Stimulated activated CD4-positive, alpha-beta T cell treated with anti-CD3 and anti-CD28 coated beads, Interleukin-4, amount 100 ng/mL, for 24 hours (primary cell): ENCODE measurements at regions not wholly inside any gene's neighbourhood (a gene's known extent, or its start where the extent isn't known, plus 50 kb on each side); places are given as distances from the start of the nearest gene placed in this dataset.
"Not testable (repeated sequence)": the region's sequence is repeated elsewhere in the genome, so short reads cannot be mapped to it uniquely, and the experiment has no call there.

ENCODE experiments used
- DNase-seq: peaks from one replicate; pipeline ENCODE4 v3.0.0-alpha.2; 2020

DNA sequence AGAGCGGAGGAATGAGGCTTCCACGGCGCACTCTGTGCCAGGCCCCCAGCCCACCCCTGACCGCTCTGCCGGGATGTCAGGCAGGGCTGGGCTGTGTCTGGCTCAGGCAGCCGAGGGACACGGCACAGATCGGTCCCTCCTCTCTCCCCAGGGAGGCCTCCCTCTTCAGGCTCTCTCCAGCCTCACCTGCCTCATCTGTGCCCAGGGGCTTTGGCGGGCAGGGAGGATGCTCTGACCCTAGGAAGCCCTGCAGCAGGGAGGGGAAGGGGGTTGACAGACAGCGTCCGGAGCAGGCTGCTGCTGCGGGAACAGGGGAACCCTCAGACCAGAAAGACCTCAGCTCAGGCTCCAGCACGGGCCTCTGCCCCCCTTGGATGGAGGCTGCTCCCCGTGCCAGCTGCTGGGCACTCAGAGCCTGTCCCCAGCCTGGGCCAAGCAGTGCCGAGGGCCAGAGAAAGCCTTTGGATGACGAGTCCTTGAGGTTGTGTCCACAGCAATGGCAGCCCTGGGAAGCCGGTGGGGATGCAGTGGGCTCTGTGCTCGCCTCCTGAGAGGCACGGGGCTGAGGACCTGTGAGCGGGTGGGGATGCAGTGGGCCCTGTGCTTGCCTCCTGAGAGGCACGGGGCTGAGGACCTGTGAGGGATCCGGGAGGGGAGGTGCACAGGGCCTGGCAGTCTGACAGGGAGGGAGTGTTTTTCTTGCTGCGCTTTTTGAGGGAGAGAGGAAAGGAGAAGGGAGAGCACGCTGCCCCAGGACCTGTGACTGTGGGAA lies 66.9 kb downstream of the FOXL3 start:
- no peak for DNase-seq

DNA sequence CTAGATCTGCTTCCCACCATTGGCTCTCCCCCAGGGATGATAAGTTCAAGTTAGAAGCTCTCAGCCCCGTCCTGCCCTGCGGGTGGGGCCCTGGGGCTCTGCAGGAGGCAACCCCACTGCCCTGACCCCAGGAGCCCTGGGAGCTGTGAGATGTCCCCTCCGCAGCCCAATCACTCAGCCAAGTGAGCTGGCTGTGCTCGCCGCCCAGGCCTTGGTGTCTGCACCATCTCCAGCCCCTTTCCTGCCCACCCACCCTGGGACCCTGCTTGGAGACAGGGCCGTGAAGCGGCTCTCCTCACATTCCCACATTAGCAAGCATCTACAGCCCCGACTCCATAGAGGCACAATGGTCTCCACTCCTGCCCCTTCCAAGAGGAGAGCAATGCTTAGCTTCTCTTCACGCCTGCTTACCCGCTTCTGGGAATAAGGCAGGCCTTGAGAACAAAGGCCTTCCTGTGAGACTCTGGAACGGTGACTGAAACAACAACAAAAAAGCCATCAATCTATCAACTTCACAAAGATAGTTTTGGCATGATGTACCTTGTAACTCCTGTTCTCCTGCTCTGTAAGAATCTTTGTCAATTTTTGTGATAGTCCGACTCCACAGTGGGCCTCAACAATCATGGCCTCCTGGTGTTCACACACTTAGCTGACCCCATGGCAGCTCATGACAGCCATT lies 67.7 kb downstream of the FOXL3 start:
- DNase-seq: no peak

DNA sequence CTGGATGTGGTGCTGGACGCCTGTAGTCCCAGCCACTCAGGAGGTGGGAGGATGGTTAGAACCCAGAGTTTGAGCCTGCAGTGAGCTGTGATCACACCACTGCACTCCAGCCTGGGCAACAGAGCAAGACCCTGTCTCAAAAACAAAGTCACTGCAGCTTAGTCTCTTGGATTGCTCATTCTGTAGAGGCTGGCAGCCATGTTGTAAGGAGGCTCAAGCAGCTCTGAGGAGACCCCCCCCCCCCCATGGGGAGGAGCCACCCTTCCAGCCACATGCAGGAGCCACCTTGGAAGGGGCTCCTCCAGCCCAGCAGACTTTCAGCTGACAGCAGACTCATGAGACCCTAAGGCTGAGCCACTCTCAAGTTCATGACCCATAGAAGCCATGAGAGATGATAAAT lies 68.4 kb downstream of the FOXL3 start:
- no peak for DNase-seq

DNA sequence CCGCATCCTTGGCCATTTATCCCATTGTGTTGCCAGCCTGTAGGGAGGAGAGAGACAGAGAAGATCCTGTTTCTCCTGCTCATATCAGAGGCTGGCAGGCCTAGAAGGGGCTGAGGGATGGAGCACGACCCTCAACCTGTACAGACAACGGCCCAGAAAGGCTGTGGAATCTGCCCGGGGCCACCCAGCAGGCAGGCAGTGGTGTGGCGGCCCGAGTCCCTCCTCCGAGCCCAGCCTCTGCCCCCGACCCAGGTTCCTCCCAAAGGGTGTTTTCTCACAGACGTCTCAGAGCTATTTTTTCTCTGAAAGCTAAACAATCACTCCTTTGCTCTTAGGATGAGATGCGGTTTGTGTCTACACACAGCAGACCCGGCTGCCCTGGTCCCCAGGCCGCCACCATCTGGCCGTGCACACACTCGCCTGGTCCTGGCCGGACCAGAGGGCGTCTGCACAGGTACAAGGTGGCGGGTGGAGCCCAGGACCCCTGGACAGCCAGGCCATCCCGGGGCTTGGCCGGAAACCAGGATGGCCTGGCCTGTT lies 69.3 kb downstream of the FOXL3 start:
- DNase-seq: no peak

DNA sequence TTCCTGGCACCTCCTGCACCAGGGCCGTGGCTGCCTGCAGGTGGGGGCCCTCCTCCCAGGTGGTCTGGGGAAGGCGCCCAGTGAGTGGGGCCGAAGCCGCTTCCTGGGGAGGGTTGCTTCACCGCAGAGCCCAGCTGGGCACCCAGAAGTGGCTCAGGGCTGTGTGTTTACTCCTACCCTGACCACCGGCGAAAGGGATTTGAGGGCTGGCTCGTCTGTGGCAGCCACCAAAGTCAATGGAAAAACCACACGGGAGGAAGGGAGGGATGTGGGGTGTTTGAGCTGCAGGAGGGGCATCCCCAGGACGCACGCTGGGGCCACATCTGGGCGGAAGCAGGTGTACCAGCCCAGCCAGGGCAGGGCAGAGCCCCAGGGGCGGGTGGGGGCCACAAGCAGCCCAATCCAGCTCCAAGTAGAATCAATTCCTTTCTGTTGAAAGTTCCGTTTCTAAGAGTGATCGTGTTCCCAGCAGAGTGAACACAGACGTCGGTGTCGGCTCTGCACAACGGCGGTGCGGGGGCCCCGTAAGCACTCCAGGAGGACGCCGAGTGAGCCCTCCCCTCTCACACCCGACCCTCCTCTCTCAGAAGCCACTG lies 69.9 kb downstream of the FOXL3 start:
- no peak for DNase-seq

DNA sequence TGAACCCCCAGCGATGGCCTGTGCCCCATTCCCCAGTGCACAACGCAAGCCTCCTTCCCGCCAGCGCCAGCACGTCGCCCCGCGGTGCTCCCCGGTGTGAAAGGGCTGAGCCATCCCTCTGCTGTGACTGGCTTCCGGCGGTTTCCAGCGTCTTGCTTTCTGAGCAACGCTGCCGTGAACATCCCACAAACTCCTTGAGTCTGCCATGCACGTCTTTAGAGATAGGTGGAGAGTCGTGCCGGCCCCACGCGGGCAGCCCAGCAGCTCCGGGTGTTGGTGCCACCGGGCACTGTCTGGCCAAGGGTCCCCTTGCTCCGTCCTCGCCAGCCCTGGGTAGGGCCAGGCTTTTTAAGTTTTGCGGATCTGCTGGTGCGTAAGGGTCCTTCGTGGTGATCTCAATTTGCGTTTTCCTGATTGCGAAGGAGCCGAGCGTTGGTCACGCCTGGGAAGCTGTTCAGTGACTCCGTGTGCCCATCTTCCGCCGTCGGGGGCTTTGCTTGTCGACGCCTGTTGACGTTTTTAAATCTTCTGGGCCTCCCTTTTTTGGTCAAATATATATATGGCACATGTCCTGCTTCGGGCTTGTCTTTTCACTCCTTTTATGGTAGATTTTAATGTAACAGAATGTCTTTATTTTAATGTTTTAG lies 70.6 kb downstream of the FOXL3 start:
- DNase-seq: peak; percentile 51

DNA sequence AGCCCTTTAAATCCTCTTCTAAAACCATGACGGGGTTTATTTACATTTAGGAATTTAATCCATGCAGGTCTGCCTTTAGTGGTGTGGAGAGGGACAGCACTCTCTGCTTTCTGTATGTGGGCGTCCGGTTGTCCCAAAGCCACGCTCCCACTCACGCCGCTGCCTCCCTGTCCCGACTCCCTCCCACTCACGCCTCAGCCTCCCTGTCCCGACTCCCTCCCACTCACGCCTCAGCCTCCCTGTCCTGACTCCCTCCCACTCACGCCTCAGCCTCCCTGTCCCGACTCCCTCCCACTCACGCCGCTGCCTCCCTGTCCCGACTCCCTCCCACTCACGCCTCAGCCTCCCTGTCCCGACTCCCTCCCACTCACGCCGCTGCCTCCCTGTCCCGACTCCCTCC lies 71.2 kb downstream of the FOXL3 start:
- not testable (repeated sequence) for DNase-seq

DNA sequence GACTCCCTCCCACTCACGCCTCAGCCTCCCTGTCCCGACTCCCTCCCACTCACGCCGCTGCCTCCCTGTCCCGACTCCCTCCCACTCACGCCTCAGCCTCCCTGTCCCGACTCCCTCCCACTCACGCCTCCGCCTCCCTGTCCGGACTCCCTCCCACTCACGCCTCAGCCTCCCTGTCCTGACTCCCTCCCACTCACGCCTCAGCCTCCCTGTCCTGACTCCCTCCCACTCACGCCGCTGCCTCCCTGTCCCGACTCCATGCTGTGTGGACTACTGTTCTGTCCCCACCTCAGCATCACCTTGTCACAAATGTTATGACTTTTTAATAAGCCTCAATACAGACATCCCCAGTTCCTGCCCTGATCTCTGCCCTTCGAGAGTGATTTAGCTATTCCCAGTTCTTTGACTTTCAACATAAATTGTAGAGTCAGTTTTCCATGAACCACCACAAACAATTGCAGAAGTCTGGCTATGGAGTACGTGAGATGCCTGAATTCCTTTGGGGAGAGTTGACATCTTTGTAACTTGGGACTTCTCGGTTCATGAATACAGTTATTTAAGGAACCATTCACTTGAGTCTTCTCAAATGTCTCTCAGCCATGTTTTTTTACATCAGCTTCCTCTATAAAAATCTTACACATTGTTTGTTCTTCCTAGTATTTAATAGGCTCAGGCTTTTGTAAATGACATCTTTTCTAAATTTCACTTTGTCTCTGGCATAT lies 71.9 kb downstream of the FOXL3 start:
- DNase-seq: no peak

DNA sequence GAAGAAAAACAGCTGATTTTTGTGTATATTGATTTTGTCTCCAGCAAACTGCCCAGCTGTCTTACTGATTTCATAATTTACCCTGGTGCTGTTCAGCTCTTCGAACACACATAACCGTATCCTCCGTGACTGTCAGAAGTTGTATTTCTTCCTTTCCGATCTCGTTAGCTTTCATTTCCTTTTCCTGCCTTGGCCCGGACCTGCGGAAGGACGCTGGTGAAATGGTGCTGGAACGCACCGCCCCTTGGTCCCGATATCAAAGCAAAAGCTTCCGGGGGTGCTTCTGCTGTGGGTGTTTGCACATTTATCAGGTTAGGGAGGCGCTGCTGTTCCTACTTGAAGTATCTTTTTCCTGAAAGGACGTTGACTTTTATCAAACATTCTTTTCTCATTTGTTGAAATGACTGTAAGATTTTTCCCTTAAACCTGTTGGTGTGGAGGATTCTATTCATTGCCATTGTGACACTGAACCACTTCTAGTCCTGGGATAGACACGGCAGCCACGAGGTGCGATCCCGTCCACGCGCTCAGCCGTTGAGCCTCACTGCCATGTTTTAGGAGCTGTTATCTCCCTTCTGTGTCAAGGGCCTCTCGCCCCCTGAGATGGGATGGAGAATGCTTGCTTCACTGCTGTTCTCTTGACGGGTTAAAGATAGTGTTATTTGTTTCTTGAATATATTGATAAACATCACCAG lies 72.6 kb downstream of the FOXL3 start:
- peak; percentile 36 for DNase-seq

DNA sequence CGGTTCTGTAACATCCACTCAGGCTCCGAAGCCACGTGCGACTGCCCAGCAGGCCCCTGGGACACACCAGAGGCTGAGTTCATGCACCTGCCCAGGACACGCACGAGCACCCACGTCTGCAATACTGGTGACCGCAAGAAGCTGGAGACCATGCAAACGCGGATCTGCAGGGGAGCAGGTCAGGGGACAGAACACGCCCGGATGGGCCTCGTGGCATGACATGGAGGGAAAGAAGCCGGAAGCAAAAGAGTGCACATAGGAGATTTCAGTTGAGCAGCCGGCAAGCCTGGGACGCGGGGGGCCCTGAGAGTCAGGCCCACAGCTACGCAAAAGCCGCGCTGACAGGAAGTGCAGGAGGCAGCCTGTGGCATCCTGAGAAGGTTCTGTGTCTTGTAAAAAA lies 73.7 kb downstream of the FOXL3 start:
- DNase-seq: no peak

DNA sequence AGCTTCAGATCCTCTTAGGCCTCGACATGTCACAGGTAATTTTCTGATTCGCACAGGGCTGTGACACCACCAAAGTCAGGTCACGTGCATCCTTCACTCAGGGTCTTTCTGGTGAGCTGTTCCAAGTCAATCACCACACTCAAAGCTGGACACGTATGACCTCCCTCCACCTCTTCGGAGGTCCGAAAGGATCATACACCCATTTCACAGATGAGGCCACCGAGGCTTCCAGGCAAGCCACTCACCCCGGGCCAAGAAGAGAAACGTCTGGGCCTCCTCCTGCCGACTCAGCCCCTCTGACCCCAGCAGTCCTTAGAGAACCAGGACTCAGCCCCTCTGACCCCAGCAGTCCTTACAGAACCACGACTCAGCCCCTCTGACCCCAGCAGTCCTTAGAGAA lies 74.6 kb downstream of the FOXL3 start:
- DNase-seq: no peak

DNA sequence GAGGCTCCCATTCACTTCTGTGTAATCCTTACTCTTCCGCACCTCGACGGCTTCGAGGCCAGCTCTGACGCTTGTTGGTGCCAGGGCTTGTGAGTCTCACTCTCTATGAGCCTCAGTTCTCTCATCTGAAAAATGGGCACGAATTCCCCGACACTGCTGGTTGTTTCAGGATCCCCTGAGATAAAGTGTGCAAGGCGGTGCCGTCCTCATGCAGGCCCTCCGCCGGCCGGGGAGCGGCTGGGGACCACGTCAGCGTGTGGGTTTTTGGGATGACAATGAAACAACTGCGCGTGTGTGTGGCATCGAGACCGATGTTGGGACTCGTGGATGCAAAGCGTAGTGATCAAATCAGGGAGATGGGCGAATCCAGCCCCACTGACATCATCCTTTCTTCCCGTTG lies 75.6 kb downstream of the FOXL3 start:
- DNase-seq: no peak

DNA sequence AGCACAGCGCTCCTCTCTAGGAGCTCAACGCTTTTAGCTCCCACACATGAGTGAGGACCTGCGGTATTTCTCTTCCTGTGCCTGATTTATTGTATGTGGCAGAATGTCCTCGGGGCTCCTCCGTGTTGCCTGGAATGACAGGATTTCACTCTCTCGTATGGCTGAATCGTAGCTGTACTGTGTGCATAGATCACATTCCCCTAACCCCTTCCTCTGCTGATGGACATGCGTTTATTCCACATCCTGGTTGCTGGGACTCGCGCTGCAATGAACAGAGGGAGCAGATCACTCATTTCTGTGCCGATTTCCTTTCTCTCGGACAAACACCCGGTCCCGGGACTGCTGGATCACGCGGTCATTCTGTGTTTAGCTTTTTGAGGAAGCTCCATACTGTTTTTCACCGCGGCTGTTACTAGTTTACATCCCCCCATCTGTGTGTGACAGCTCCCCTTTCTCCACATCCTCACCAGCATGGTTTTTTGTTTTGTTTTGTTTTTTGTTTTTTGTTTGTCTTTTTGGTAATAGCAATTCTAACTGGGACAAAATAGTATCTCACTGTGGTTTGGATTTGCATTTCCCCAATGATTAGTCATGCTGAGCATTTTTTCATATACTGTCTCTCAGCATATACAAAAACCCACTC lies 76.3 kb downstream of the FOXL3 start:
- no peak for DNase-seq

DNA sequence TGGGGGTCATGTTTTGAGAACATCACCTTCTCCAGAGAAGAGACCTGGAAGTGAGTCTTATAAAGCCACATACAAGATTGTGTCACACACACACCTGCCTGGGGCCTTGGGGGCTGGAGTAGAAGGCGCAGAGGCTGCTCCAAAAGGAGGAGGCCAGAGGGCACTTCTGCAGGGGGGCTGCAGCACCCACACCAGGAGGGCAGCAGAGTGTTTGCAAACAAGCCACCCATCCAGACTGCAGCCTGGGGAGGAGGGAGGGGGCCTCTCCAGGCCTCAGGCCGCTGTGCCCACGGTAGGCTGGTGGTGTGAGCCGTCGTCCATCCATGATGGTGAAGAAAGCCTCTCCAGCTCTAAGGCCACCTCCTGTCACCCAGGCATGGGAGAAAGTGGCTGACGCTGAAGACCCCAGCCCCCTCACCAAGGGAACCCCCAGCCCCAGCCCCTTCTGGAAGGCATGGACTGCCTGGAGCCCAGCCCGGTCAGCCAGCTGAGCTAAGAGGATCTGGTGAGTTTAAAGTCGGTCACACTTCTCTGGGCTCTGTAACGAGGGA lies 77.5 kb downstream of the FOXL3 start:
- DNase-seq: no peak

DNA sequence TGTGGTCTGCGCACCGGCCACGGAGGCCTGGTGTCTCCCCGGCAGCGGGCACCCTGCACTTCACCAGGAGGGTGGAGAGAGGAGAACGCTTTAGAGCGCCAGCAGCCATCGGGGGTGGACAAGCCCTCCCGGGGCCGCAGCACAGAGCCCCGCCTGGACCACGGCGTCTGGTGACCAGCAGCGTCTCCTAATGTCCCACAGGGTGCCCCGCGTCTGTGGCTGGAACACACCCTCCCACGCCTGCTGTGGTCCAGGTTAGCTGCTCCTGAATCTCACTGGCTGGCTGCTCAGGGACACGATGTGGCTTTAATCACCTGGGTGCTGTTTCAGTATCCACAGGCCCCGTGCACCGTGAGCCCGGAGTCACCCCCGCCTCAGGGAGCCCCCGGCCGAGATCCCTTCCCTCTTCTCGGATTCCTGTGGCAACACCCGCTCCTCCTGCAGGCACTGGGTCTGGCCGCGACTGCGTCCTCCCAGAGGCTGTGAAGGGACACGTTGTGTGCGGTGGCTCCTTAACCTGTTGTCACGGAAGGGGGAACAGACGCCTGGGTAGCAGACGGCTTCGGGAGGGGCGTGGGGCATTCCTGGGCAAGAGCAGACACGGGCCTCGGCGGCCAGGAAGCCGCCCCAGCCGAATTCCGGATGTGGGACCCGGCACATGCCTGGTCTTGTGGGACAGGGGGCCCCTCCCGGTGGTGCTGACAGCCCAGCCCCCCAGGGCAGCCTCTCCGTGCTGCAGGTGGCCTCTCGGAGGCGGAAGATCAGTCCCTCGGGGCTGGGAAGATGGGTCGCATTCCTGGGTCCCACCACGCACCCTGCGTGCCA lies 78.9 kb downstream of the FOXL3 start:
- DNase-seq: no peak

DNA sequence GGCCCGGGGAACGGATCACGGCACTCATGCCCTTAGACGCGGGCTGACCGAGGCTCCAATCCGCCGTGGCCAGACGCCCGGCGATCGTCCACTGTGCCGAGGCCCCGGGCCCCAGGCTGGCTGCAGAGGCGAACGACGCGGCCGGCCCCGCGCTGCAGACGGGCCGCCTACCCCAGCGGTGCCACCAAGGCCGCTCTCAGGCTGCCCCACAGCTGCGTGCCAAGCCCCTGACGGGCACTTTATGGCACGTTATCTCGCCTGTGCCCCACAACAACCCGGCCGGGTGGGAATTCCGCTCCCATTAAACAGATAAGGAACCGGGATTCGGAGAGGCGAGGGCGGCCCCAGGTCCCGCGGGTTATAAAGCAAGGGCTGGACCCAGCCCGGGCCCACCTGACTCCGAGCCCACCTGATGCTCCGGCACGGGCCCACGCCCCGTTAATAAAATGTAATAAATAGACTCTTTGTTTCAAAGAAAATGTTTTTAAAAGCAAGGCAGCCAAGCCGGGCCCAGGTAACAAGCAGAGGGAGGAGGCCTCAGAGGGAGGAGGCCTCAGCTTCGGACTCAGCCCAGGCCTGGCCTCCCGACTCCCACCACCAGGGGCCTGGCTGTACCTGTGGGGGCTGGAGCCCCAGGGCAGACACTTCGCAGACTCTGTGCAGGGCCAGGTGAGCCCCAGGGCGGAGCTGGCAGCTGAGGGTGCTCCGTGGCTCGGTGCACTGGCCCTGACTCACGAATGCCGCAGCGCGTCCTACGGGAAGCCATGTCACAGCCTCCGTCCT lies 79.7 kb downstream of the FOXL3 start:
- no peak for DNase-seq

DNA sequence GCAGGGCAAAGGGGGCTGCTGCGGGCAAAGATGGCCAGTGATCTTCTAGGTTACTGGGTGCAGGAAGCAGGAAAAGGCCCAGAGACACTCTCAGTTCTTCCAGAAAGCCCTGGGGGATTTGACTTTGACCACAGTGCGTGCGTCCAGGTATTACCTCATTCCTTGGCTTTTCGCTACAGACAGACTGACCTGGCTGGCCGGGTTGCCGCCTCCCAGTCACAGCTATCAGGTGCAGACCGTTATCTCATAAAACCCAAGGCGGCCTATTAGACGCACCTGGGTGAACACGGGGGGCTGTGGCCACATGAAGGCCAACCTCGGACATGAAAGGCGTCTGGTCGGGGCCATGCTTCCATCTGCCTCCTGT lies 80.3 kb downstream of the FOXL3 start:
- DNase-seq: no peak

DNA sequence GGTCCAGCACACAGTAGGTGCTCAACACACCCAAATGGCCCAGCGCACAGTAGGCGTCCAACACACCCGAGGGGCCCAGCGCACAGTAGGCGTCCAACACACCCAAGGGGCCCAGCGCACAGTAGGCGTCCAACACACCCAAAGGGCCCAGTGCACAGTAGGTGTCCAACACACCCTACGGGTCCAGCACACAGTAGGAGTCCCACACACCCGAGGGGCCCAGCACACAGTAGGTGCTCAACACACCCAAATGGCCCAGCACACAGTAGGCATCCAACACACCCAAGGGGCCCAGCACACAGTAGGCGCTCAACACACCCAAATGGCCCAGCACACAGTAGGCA lies 80.8 kb downstream of the FOXL3 start:
- DNase-seq: no peak

DNA sequence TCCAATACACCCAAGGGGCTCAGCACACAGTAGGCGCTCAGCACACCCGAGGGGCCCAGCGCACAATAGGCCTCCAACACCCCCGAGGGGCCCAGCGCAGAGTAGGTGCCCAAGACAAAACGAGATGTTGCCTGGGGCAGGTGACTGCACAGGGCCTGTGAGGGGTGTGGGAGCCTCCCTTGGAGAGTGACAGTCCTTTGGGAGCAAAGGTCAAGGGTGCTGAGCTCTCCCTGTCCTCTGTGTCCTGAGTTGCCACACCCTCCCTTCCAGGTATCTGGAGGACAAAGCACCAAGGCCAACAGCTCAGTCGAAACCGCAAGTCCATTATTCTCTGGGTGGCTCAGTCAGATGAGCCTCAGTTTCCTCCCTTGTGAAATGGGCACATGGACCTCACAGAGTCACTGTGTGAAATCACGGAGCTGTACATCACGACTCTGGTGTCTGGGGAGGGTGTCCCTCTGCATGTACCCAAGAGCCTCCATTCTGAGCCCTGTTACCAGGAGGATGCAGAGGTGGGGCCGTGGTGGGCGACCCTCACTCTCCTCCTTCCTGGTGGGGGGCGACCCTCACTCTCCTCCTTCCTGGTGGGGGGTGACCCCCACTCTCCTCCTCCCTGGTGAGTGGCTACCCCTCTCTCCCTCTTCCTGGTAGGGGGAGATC lies 81.3 kb downstream of the FOXL3 start:
- no peak for DNase-seq
